ENCODE measurements at regions not wholly inside any gene's neighbourhood (a gene's known extent, or its start where the extent isn't known, plus 50 kb on each side); places are given as distances from the start of the nearest gene placed in this dataset.

- Histone ChIP-seq H3K27ac (no peak overlapping the region), H3K4me3 (no peak overlapping the region)
Measured at GRCh38 chr2:15886231-15886630, 54.1 kb upstream of the MYCN start.

GRCh38 chr2:15889442-15890123 lies 50.8 kb upstream of the MYCN start:
- Histone ChIP-seq H3K27ac (no peak overlapping the region), H3K4me3 (no peak overlapping the region)

- H3K27ac ChIP-seq: peak overlapping the region in 1 of 21 experiments; percentile 4
- H3K4me3 ChIP-seq: no peak overlapping the region
Measured at GRCh38 chr2:15890124-15890754, 50.1 kb upstream of the MYCN start.

All from skin epidermis (tissue), 12 donors.